Cardiac muscle cell (in vitro differentiated cells and primary cell): ENCODE measurements at regions not wholly inside any gene's neighbourhood (a gene's known extent, or its start where the extent isn't known, plus 50 kb on each side); places are given as distances from the start of the nearest gene placed in this dataset.

ENCODE experiments used
- DNase-seq, 2 donors: peaks; one replicate each; pipeline versions ENCODE4 v3.0.0 to v3.0.0-alpha.2; 2010 to 2017; ENCODE audit warnings: low read depth in 1 of 2, low spot score in 1 of 2
- H3K27ac ChIP-seq: fragments of 200-600 bp; sonication (generic); 2 replicates; pipeline ENCODE4 v1.5.1; 2016
- H3K27me3 ChIP-seq: fragments of 200-600 bp; sonication (generic); 2 replicates; pipeline ENCODE4 v1.6.0; 2016; ENCODE audit warnings: control low read depth
- H3K36me3 ChIP-seq: fragments of 200-600 bp; sonication (generic); 2 replicates; pipeline ENCODE4 v1.5.1; 2016; ENCODE audit warnings: control low read depth
- H3K4me1 ChIP-seq: fragments of 200-600 bp; sonication (generic); 2 replicates; pipeline ENCODE4 v1.8.1; 2017; ENCODE audit warnings: low read depth, mild to moderate bottlenecking, mixed run types
- H3K4me3 ChIP-seq: fragments of 200-600 bp; sonication (generic); 2 replicates; pipeline ENCODE4 v1.5.1; 2016; ENCODE audit warnings: mild to moderate bottlenecking
- H3K9me3 ChIP-seq: fragments of 200-600 bp; sonication (generic); 2 replicates; pipeline ENCODE4 v1.5.1; 2017; ENCODE audit warnings: low read depth, mild to moderate bottlenecking, control low read depth
- TF ChIP-seq, protein P1 (sequence below): IDR thresholded peaks from 2 replicates; pipeline ENCODE4 v1.5.1; 2012; ENCODE audit warnings: low read depth, mild to moderate bottlenecking, low read length

DNA sequence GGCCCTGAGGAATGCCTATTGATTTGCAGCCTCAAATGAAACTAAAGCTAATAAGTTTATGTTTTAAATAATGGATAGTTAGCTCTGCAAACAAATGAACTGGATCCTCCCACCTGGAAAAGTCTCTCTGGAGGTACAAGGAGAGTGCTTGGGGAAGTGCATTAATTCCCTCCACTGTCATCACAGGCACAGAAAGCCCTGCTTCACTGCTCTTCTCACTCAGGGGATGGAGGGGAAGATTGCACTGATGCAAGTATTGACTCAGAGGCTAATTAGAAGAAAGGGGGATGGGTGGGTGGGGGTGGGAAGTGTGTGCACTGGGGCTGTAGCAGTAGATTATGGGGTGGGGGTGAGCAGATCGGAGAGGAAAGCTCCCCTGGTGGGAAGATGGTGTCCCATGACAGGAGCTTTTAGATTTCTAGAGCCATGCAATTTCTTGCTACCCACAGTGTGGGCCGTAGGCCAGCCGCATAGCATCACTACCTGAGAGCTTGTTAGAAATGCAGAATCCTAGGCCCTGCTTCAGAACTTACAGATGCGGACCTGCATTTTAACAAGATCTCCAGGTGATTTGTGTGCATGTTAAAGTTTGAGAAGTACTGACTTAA, 163.9 kb downstream of the HIPK3 start:
- DNase-seq, result no peak
- H3K4me1 ChIP-seq, result no peaks in the 10 kb centered on the region
- H3K36me3 ChIP-seq, result no peaks in the 10 kb centered on the region
- no peaks in the 10 kb centered on the region for H3K27me3 ChIP-seq
- no peak overlapping the region for H3K27ac ChIP-seq
- H3K9me3 ChIP-seq, result no peaks in the 10 kb centered on the region
- no peak overlapping the region for H3K4me3 ChIP-seq
- TF ChIP-seq, protein P1, sequence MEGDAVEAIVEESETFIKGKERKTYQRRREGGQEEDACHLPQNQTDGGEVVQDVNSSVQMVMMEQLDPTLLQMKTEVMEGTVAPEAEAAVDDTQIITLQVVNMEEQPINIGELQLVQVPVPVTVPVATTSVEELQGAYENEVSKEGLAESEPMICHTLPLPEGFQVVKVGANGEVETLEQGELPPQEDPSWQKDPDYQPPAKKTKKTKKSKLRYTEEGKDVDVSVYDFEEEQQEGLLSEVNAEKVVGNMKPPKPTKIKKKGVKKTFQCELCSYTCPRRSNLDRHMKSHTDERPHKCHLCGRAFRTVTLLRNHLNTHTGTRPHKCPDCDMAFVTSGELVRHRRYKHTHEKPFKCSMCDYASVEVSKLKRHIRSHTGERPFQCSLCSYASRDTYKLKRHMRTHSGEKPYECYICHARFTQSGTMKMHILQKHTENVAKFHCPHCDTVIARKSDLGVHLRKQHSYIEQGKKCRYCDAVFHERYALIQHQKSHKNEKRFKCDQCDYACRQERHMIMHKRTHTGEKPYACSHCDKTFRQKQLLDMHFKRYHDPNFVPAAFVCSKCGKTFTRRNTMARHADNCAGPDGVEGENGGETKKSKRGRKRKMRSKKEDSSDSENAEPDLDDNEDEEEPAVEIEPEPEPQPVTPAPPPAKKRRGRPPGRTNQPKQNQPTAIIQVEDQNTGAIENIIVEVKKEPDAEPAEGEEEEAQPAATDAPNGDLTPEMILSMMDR, result no peak

DNA sequence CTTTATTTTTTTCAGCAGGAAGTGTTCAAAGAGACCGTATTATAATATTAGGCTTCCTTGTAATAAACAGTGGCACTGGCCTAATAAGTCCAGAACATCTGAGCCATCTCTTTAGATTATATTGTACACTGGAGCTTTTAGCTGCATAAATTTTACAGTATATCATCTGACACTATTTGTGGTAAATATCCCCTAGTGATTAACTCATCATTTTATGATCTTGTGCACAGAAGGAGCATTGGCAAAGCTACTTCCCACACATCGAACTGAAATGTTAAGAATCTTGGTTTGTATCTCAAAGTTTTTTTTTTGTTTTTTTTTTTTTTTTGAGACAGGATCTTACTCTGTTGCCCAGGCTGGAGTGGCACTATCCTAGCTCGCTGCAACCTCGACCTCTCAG, 162.7 kb downstream of the HIPK3 start:
- DNase-seq, result no peak
- no peaks in the 10 kb centered on the region for H3K27me3 ChIP-seq
- no peaks in the 10 kb centered on the region for H3K36me3 ChIP-seq
- TF ChIP-seq, protein P1, result no peak
- no peak overlapping the region for H3K4me3 ChIP-seq
- H3K9me3 ChIP-seq, result no peaks in the 10 kb centered on the region
- H3K27ac ChIP-seq, result no peak overlapping the region
- H3K4me1 ChIP-seq, result no peaks in the 10 kb centered on the region

DNA sequence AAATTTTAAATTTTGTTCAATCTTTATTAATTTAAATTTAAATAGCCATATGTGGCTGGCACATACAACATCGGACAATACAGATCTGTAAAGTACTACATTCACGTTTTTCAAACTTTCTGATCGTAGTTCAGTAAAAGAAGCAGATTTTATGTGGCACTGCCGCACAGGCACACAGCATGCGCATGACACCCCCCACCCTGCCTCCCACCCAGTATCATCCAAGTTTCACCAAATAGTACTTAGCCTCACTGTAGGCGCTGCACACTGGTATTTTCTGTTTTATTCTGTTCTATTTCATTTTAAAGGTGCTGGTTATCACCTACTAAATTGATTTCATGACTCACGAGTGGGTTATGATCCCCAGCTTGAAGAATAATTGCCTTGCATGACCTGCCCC, 159.9 kb downstream of the HIPK3 start:
- DNase-seq, result no peak
- Histone ChIP-seq H3K36me3 (no peaks in the 10 kb centered on the region), H3K27me3 (no peaks in the 10 kb centered on the region), H3K4me3 (no peak overlapping the region), H3K9me3 (no peaks in the 10 kb centered on the region), H3K4me1 (no peaks in the 10 kb centered on the region), H3K27ac (no peak overlapping the region)
- TF ChIP-seq, protein P1, result no peak

DNA sequence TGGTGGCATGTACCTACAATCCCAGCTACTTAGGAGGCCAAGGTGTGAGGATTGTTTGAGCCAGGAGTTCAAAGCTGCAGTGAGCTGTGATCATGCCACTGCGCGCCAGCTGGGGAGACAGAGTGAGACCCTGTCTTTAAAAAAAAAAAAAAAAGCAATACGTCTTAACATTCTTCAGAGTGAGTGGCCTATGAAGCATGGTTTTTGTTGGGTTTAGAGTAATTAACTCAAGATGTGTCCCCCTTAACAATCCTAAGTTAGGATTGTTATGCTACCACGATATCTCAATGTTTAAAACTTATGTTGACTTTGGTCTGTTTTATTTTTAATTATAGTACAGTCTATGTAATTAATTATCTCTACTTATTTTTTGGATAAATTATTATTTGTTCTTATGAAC, 156.1 kb downstream of the HIPK3 start:
- Histone ChIP-seq H3K27ac (no peak overlapping the region), H3K4me3 (no peak overlapping the region), H3K27me3 (peaks cover 3% of the 10 kb centered on the region), H3K9me3 (no peaks in the 10 kb centered on the region), H3K36me3 (no peaks in the 10 kb centered on the region), H3K4me1 (no peaks in the 10 kb centered on the region)
- DNase-seq, result no peak
- TF ChIP-seq, protein P1, result no peak

DNA sequence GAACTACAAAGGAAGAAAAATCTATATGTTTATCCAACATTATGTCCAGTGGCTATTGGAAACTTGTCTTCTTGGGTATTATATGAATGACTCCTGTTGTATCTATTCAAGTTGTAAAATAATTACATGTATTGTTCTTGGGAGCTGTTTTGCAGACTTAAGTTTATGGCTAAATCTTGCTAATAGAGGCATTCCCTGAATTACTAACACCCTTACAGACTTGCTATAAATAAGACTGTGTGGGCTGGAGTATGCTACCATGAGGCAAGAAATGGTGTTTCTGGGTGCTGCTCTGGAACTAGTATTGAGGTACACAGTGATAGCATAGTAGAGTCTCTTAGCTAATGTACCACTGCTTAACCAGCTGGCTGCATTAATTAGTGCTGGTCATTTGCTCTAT, 155.1 kb downstream of the HIPK3 start:
- TF ChIP-seq, protein P1, result no peak
- DNase-seq, result no peak

More for the DNA sequence above, 155.1 kb downstream of the HIPK3 start:
- H3K27ac ChIP-seq, result no peak overlapping the region
- H3K9me3 ChIP-seq, result no peaks in the 10 kb centered on the region
- peaks cover 3% of the 10 kb centered on the region for H3K27me3 ChIP-seq
- H3K4me3 ChIP-seq, result no peak overlapping the region
- H3K4me1 ChIP-seq, result no peaks in the 10 kb centered on the region
- H3K36me3 ChIP-seq, result no peaks in the 10 kb centered on the region
